Smooth muscle cell (in vitro differentiated cells): ENCODE measurements at regions not wholly inside any gene's neighbourhood (a gene's known extent, or its start where the extent isn't known, plus 50 kb on each side); places are given as distances from the start of the nearest gene placed in this dataset.

Experiments
- DNase-seq: peaks from one replicate; lab custom pipeline; 2025; ENCODE audit not compliant: unreplicated experiment; lab: John Stamatoyannopoulos, UW
- H2AFZ ChIP-seq: fragments of 200-600 bp; sonication (generic); 2 replicates; pipeline ENCODE4 v1.6.0; 2016; ENCODE audit warnings: antibody characterized with exemption, low read depth, mild to moderate bottlenecking
- H3F3A ChIP-seq: fragments of 200-600 bp; sonication (generic); 2 replicates; pipeline ENCODE4 v1.6.0; 2017; ENCODE audit warnings: antibody characterized with exemption, low read depth
- H3K27ac ChIP-seq: fragments of 200-600 bp; sonication (generic); 2 replicates; pipeline ENCODE4 v1.5.1; 2016; ENCODE audit warnings: low read depth, mild to moderate bottlenecking
- H3K27me3 ChIP-seq: fragments of 200-600 bp; sonication (generic); 2 replicates; pipeline ENCODE4 v1.6.1; 2016; ENCODE audit warnings: low read depth, mild to moderate bottlenecking
- H3K36me3 ChIP-seq: fragments of 200-600 bp; sonication (generic); 2 replicates; pipeline ENCODE4 v1.5.1; 2016; ENCODE audit warnings: low read depth
- H3K4me1 ChIP-seq: fragments of 200-600 bp; sonication (generic); 2 replicates; pipeline ENCODE4 v1.5.1; 2016; ENCODE audit warnings: low read depth
- H3K4me2 ChIP-seq: fragments of 200-600 bp; sonication (generic); 2 replicates; pipeline ENCODE4 v1.6.0; 2016; ENCODE audit warnings: mild to moderate bottlenecking
- H3K4me3 ChIP-seq: fragments of 200-600 bp; sonication (generic); 2 replicates; pipeline ENCODE4 v1.5.1; 2016; ENCODE audit warnings: mild to moderate bottlenecking
- H3K79me2 ChIP-seq: fragments of 200-600 bp; sonication (generic); 2 replicates; pipeline ENCODE4 v1.6.0; 2016; ENCODE audit warnings: low read depth, mild to moderate bottlenecking
- H3K9ac ChIP-seq: fragments of 200-600 bp; sonication (generic); 2 replicates; pipeline ENCODE4 v1.6.0; 2016; ENCODE audit warnings: low read depth
- H3K9me3 ChIP-seq: fragments of 200-600 bp; sonication (generic); replicated peaks from 2 replicates; pipeline ENCODE4 v1.5.1; 2016; ENCODE audit warnings: low read depth
- H4K20me1 ChIP-seq: fragments of 200-600 bp; sonication (generic); 2 replicates; pipeline ENCODE4 v1.6.0; 2016; ENCODE audit warnings: low read depth
- CTCF ChIP-seq: fragments of 200-600 bp; sonication (generic); IDR thresholded peaks from 2 replicates; pipeline ENCODE4 v1.5.1; 2017; ENCODE audit warnings: borderline replicate concordance, mild to moderate bottlenecking, antibody characterized with exemption; ENCODE audit not compliant: insufficient read depth, poor library complexity, severe bottlenecking
- WGBS: methylation state at CpG from one replicate; pipeline ENCODE4 v1.1.7; 2016; ENCODE audit warnings: low lambda C conversion rate; 5-methylcytosine and 5-hydroxymethylcytosine counted together

GRCh38 chr9:109627042-109627441 lies 128.9 kb upstream of the PTPN3 start:
- no peak for TF ChIP-seq CTCF
- Histone ChIP-seq H2AFZ (no peak overlapping the region), H3K79me2 (no peaks in the 10 kb centered on the region), H3K4me2 (no peak overlapping the region), H3K36me3 (no peaks in the 10 kb centered on the region), H3K27ac (no peak overlapping the region), H3F3A (no peaks in the 10 kb centered on the region), H3K9me3 (no peaks in the 10 kb centered on the region), H3K27me3 (peaks cover 18% of the 10 kb centered on the region), H3K4me3 (no peak overlapping the region), H3K4me1 (no peaks in the 10 kb centered on the region), H4K20me1 (no peaks in the 10 kb centered on the region), H3K9ac (no peak overlapping the region)
- DNase-seq: no peak
- 90% methylated on average over 4 of the region's 4 CpGs for WGBS

- WGBS: 45% methylated on average over 1 of the region's 1 CpG
- H3K9ac ChIP-seq: no peak overlapping the region
- H3K9me3 ChIP-seq: no peaks in the 10 kb centered on the region
- no peak overlapping the region for H3K4me3 ChIP-seq
- DNase-seq: no peak
- H2AFZ ChIP-seq: no peak overlapping the region
- H3K36me3 ChIP-seq: no peaks in the 10 kb centered on the region
- no peaks in the 10 kb centered on the region for H3K79me2 ChIP-seq
- no peak overlapping the region for H3K27ac ChIP-seq
- no peaks in the 10 kb centered on the region for H3K4me1 ChIP-seq
- H3F3A ChIP-seq: no peaks in the 10 kb centered on the region
- peaks cover 22% of the 10 kb centered on the region for H3K27me3 ChIP-seq
- no peaks in the 10 kb centered on the region for H4K20me1 ChIP-seq
- no peak for TF ChIP-seq CTCF
- H3K4me2 ChIP-seq: no peak overlapping the region
Measured at GRCh38 chr9:109629615-109630014, 131.5 kb upstream of the PTPN3 start.

GRCh38 chr9:109632817-109633216 lies 134.7 kb upstream of the PTPN3 start:
- Histone ChIP-seq H3K9ac (no peak overlapping the region), H3K4me3 (no peak overlapping the region), H4K20me1 (no peaks in the 10 kb centered on the region), H3K4me1 (no peaks in the 10 kb centered on the region), H3F3A (no peaks in the 10 kb centered on the region), H3K9me3 (no peaks in the 10 kb centered on the region), H3K4me2 (no peak overlapping the region), H3K79me2 (no peaks in the 10 kb centered on the region), H2AFZ (no peak overlapping the region), H3K36me3 (no peaks in the 10 kb centered on the region), H3K27me3 (peaks cover 37% of the 10 kb centered on the region), H3K27ac (no peak overlapping the region)
- TF ChIP-seq CTCF: no peak
- WGBS: 91% methylated on average over 2 of the region's 2 CpGs
- DNase-seq: no peak

- Histone ChIP-seq H3K4me3 (peak overlapping the region; percentile 57), H3K9me3 (no peaks in the 10 kb centered on the region), H3K9ac (no peak overlapping the region), H3K27ac (no peak overlapping the region), H3K4me1 (no peaks in the 10 kb centered on the region), H4K20me1 (no peaks in the 10 kb centered on the region), H3F3A (no peaks in the 10 kb centered on the region), H3K36me3 (no peaks in the 10 kb centered on the region), H3K27me3 (peaks cover 83% of the 10 kb centered on the region), H3K79me2 (no peaks in the 10 kb centered on the region), H2AFZ (no peak overlapping the region), H3K4me2 (peak overlapping the region; percentile 92)
- DNase-seq: no peak
- WGBS: 11% methylated on average over 43 of the region's 43 CpGs
- no peak for TF ChIP-seq CTCF
Measured at GRCh38 chr9:109639674-109640579, 140.1 kb upstream of the PALM2AKAP2 start.
